Spinal cord (tissue), 9 donors: ENCODE measurements at regions not wholly inside any gene's neighbourhood (a gene's known extent, or its start where the extent isn't known, plus 50 kb on each side); places are given as distances from the start of the nearest gene placed in this dataset.
A peak's percentile ranks its signal among the peaks of the same experiment; 100 is the strongest.
"Not testable (repeated sequence)": the region's sequence is repeated elsewhere in the genome, so short reads cannot be mapped to it uniquely, and the experiment has no call there.

Source experiments
- DNase-seq, 6 donors: peaks; one replicate each; pipeline versions ENCODE4 v3.0.0 to v3.0.0-alpha.2; 2013 to 2015; ENCODE audit warnings: low spot score in 6 of 6, low read depth in 4 of 6
- H3K27ac ChIP-seq: one replicate; pipeline ENCODE4 v1.5.1; 2013; ENCODE audit warnings: low read depth, low read length, control low read depth
- H3K27me3 ChIP-seq: one replicate; pipeline ENCODE4 v1.6.1; 2013; ENCODE audit warnings: low read length; ENCODE audit not compliant: control insufficient read depth, insufficient read depth
- H3K36me3 ChIP-seq: one replicate; pipeline ENCODE4 v1.6.1; 2013; ENCODE audit warnings: low read length; ENCODE audit not compliant: control insufficient read depth, insufficient read depth
- H3K4me1 ChIP-seq: one replicate; pipeline ENCODE4 v1.6.1; 2013; ENCODE audit warnings: low read length; ENCODE audit not compliant: control insufficient read depth, insufficient read depth
- H3K4me3 ChIP-seq: one replicate; pipeline ENCODE4 v1.5.1; 2013; ENCODE audit warnings: low read depth, low read length, control low read depth
- H3K9me3 ChIP-seq: one replicate; pipeline ENCODE4 v1.6.1; 2013; ENCODE audit warnings: low read length; ENCODE audit not compliant: control insufficient read depth, insufficient read depth
- WGBS: methylation state at CpG from one replicate; pipeline ENCODE4 v1.1.5; 2013; ENCODE audit warnings: missing lambda C conversion rate; ENCODE audit not compliant: insufficient coverage; 5-methylcytosine and 5-hydroxymethylcytosine counted together
- donor health status: healthy.

DNA sequence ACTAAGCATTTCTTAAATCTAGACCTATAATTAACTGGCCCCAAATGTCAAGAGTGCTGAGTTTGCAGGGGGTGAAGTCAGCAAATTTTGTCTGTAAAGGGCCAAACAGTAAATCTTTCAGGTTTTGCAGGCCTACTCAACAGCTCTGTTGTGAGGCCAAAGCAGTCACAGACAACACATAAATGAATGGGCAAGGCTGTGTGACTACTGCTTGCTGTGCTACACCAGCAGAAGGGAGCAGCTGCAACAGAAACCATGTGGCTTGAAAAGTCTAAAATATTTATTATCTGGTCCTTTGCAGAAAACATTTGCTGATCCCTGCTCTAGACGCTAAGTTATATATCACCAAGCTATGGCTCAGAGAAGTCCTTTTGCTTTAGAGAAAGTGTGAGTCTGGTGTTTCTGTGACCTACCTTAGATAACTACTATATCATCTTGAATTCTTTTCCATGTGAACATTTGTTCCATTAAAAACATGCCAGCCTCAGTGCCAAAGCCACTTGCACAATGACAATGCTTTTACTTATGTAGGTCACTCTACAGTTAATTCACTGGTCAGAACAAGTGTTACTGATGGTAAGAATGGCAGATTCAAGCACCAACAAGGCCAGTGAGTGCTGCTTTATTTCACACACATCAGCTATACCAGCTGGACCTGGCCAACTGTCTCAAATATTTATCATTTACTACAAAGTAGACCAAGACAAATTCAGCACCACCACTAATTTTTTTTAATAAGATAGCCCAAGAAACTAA is 684.9 kb downstream of the CDY1 start:
- H3K36me3 ChIP-seq, H3K27me3 ChIP-seq, DNase-seq, H3K4me1 ChIP-seq, H3K27ac ChIP-seq, H3K9me3 ChIP-seq, H3K4me3 ChIP-seq: not testable (repeated sequence)
- WGBS: no CpG with 5 or more reads among the region's 1 CpG

DNA sequence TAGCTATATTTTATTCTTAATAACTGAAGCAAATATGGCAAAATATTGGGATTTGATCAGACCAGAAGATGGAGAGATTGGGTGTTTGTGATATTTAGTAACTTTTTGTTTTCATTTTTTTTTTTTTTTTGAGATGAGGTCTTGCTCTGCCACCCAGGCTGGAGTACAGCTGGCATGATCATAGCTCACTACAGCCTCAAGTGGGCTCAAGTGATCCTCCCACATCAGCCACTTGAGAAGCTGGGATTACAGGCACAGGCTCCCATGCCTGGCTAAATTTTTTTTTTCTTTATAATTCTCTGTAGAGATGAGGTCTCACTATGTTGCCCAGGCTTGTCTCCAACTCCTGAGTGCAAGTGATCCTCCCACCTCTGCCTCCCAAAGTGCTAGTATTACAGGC is 686.4 kb downstream of the CDY1 start:
- not testable (repeated sequence) for H3K36me3 ChIP-seq, H3K27ac ChIP-seq, H3K4me1 ChIP-seq, H3K27me3 ChIP-seq, DNase-seq, H3K4me3 ChIP-seq, H3K9me3 ChIP-seq

DNA sequence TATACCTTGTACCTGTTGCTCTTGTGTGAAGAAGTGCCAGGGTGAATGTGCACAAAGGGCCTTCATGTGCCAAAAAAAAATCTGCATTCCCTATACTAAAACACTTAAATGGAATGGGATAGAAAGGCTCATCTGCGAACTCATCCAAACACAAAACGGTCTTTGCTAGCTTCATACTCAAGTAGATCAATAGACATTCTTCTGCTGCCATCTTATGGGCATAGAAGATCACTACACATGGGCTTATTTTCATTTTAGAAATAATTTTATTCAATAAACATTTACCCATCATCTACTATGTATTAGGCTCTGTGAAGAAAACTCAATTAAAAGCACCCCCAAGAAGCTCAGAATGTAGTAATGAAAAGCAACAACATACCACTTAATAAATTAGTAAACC is 693.1 kb downstream of the CDY1 start:
- H3K36me3 ChIP-seq, H3K27ac ChIP-seq, H3K4me1 ChIP-seq, H3K4me3 ChIP-seq, H3K27me3 ChIP-seq, H3K9me3 ChIP-seq: not testable (repeated sequence)
- WGBS: no CpG with 5 or more reads among the region's 2 CpGs
- peak in 1 of 6 donors; percentile 72 for DNase-seq

DNA sequence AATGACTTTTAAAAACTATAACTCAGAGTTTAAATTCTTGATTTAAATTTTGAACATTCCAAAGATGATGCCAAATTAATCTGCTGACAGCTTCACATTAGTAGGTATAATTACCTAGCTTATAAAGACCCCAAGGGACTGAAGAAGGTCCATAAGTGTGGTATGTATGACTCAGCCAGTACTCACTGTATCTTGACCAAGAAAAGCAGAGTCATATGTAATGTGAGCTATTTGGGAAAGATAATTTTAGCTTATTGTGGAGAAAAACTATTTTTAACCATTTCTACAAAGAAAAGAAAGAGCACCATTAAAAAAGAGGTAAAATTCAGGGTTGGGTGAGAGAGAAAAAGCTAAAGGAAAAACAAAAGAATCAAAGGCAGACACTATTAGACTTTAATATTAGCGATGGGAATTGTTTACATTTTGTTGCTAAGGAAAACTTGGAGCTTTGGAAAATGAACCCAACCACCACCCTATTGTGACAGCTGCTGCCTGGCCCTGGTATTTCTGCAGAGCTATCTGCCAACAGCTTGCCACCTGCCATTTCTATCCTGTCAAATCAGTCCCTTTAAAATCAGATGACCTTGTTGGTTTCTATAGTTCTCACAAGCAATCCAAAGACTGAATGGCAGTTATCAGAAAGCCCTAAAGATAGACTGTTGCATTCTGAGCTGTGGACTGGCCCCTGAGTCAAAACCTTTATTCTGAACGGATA is 697.7 kb downstream of the CDY1 start:
- not testable (repeated sequence) for H3K27me3 ChIP-seq

DNA sequence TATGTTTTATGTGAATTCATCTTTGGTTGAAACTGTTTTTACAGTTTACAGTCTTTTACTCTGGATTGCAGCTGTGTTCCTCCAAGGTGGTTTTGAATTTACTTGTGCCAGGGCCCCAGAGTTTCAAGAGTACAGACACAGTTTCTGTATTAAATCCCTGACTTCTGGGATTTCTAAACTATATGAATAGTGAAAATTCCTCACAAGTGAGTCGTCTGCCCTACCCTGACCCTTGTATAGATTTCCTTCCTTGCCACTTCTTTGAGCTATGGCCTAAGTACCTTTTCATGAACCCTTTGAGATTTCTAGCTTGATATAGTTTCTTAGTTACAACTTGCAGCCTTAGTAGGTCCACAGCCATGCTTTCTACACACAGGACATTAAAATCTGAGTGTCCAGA is 700.8 kb downstream of the CDY1 start:
- DNase-seq, H3K36me3 ChIP-seq, H3K9me3 ChIP-seq, H3K4me1 ChIP-seq, H3K27me3 ChIP-seq, H3K4me3 ChIP-seq, H3K27ac ChIP-seq: not testable (repeated sequence)
- no CpG with 5 or more reads among the region's 1 CpG for WGBS

More for the DNA sequence above, 697.7 kb downstream of the CDY1 start:
- not testable (repeated sequence) for H3K36me3 ChIP-seq, H3K4me1 ChIP-seq, H3K9me3 ChIP-seq, H3K4me3 ChIP-seq, DNase-seq, H3K27ac ChIP-seq
- WGBS: no CpG with 5 or more reads among the region's 2 CpGs

DNA sequence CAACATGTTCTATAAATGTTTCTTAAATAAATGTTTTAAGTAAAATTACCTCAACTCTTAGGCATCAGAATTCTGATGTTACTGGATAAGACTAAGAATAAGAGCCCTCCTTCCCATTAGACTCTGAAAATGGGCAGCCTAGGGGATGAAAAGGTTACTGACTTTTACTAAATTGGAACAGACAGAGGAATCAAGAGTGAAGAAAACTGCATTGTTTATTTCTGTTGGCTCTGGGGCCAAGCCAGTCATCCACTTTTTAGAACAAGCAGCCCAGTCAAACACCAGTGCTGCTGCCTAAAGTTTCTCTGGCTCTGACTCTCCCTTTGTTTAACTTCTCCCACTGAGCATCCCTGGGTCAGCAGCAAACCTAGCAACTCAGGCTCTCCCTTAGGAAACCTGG is 731.0 kb downstream of the CDY1 start:
- H3K36me3 ChIP-seq, H3K27ac ChIP-seq, H3K4me3 ChIP-seq, DNase-seq, H3K4me1 ChIP-seq, H3K9me3 ChIP-seq, H3K27me3 ChIP-seq: not testable (repeated sequence)

DNA sequence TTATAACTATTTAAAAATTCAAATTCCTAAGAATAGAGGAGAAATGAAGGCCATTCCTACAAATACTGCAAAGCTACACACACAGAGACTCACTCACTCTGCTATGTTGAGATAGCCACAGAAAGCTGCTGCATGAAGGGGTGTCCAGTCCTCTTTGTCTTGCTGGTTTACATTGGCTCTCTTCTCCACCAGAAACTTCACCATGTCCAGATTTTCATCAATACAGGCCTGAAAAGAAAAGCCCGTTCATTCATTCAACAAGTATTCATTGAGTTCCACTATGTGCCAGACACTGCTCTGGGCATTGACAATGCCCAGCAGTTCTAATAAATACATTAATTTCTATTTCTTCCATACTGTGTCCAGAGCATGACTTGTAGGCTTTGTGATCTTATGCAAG is 732.3 kb downstream of the CDY1 start:
- no peak for DNase-seq
- Histone ChIP-seq H3K4me1 (no peaks in the 10 kb centered on the region), H3K4me3 (no peak overlapping the region), H3K27ac (no peak overlapping the region), H3K36me3 (no peaks in the 10 kb centered on the region), H3K9me3 (no peaks in the 10 kb centered on the region), H3K27me3 (no peaks in the 10 kb centered on the region)
- no CpG with 5 or more reads among the region's 1 CpG for WGBS

DNA sequence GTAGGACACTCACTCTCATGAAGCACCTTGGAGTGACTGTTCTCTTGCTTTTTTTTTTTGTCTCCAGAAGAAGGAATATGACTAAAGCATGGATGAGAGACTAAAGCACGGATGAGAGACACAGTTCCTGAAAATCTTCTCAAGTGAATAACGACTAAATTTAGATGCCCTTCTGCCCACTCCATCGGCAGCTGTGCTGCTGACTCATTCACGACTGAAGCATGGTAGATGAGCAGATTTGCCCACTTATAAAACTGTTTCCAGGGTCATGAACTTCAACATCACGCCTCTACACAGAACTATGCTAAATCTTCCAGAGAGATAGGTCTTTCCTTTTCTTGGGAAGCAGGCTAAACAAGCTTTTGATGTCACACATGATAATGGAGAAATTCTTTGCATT is 738.0 kb downstream of the CDY1 start:
- not testable (repeated sequence) for DNase-seq, H3K9me3 ChIP-seq
- WGBS: no CpG with 5 or more reads among the region's 5 CpGs

DNA sequence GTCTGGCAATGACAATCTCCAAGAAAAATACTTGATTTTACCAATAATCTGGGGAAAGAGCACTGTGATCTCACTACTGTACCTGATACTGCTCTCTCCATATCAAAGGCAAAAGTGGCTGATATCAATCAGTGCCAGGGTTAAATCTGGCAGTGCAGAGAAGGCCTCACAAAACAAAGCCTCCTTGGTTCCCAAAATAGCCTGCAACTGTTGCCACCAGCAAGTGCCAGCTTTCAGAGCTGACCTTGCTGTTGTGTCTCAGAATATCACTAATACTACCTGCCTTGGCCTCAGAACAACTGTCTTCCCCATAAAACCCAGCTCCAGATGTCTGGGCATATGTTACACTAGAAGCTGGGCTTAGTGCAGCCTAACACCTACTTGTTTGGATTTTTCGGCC is 738.6 kb downstream of the CDY1 start:
- WGBS: no CpG with 5 or more reads among the region's 1 CpG

More for the DNA sequence above, 738.0 kb downstream of the CDY1 start:
- not testable (repeated sequence) for H3K36me3 ChIP-seq, H3K4me1 ChIP-seq, H3K4me3 ChIP-seq, H3K27ac ChIP-seq, H3K27me3 ChIP-seq

DNA sequence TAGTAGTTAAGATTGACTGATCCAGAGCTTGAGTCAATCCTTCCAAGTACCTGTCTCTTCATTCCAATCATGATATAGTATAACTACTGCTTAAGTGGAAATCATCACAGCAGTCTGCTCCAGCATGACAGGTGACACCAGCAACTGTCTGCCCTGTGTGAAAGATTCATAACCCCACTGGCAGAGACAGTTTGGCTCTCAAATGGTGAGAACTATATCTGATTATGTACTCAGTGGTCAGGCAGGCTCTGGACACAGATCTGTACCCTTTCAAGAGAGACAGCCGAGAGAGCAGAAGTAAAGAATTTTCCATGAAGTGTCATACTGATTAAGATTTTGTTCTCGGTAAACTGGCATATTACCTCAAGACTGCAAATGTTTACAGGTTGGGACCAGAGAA is 741.5 kb downstream of the CDY1 start:
- WGBS: no CpG with 5 or more reads among the region's 2 CpGs

More for the DNA sequence above, 738.6 kb downstream of the CDY1 start:
- H3K4me3 ChIP-seq, H3K4me1 ChIP-seq, DNase-seq, H3K27ac ChIP-seq, H3K36me3 ChIP-seq, H3K9me3 ChIP-seq, H3K27me3 ChIP-seq: not testable (repeated sequence)

More for the DNA sequence above, 741.5 kb downstream of the CDY1 start:
- not testable (repeated sequence) for DNase-seq, H3K27ac ChIP-seq, H3K36me3 ChIP-seq, H3K9me3 ChIP-seq, H3K27me3 ChIP-seq, H3K4me1 ChIP-seq, H3K4me3 ChIP-seq
